DND-41 (cell line): ENCODE measurements at regions not wholly inside any gene's neighbourhood (a gene's known extent, or its start where the extent isn't known, plus 50 kb on each side); places are given as distances from the start of the nearest gene placed in this dataset.

Experiments
- ATAC-seq: fragments of 200-7000 bp; cut with Tn5 transposase; 3 replicates; pipeline ENCODE4 v1.9.1; 2021; ENCODE audit warnings: low read depth; ENCODE audit not compliant: insufficient read depth
- DNase-seq: peaks from one replicate; pipeline ENCODE4 v3.0.0-alpha.2; 2020
- H2AFZ ChIP-seq: 2 replicates; pipeline ENCODE4 v1.6.0; 2012; ENCODE audit warnings: low read depth, low read length
- H3K27ac ChIP-seq: 2 replicates; pipeline ENCODE4 v1.5.1; 2012; ENCODE audit warnings: low read length, inconsistent platforms
- H3K27me3 ChIP-seq: fragments of 200-600 bp; sonication (generic); 2 replicates; pipeline ENCODE4 v1.6.0; 2012; ENCODE audit warnings: low read length, mild to moderate bottlenecking, inconsistent platforms; ENCODE audit not compliant: insufficient read depth, poor library complexity
- H3K36me3 ChIP-seq: 2 replicates; pipeline ENCODE4 v1.5.1; 2012; ENCODE audit warnings: low read length, inconsistent platforms; ENCODE audit not compliant: insufficient read depth
- H3K4me1 ChIP-seq: 2 replicates; pipeline ENCODE4 v1.5.1; 2012; ENCODE audit warnings: mild to moderate bottlenecking, low read length; ENCODE audit not compliant: insufficient read depth
- H3K4me2 ChIP-seq: 2 replicates; pipeline ENCODE4 v1.6.0; 2012; ENCODE audit warnings: mild to moderate bottlenecking, moderate library complexity, low read length, inconsistent platforms; ENCODE audit not compliant: insufficient read depth
- H3K4me3 ChIP-seq, 2 experiments: fragments of 200-600 bp in 1 of 2; shearing (Covaris generic) in 1 of 2; 2 replicates each; pipeline ENCODE4 v1.5.1; 2012 to 2016; ENCODE audit warnings: inconsistent platforms in 2 of 2, low read length in 2 of 2, mild to moderate bottlenecking in 2 of 2, low read depth in 1 of 2, moderate library complexity in 1 of 2
- H3K79me2 ChIP-seq: 2 replicates; pipeline ENCODE4 v1.6.0; 2012; ENCODE audit warnings: low read length, inconsistent platforms; ENCODE audit not compliant: insufficient read depth
- H3K9ac ChIP-seq: 2 replicates; pipeline ENCODE4 v1.6.0; 2012; ENCODE audit warnings: low read depth, mild to moderate bottlenecking, inconsistent platforms, low read length, moderate library complexity
- H3K9me3 ChIP-seq: 2 replicates; pipeline ENCODE4 v1.5.1; 2012; ENCODE audit warnings: low read length, moderate library complexity, mild to moderate bottlenecking, inconsistent platforms; ENCODE audit not compliant: insufficient read depth, severe bottlenecking
- H4K20me1 ChIP-seq: 2 replicates; pipeline ENCODE4 v1.6.0; 2012; ENCODE audit warnings: low read length; ENCODE audit not compliant: insufficient read depth
- EZH2 ChIP-seq: IDR thresholded peaks from 3 replicates; pipeline ENCODE4 v1.6.1; 2012; ENCODE audit warnings: borderline replicate concordance, low read depth, mild to moderate bottlenecking, moderate library complexity, low read length, inconsistent platforms; ENCODE audit not compliant: severe bottlenecking
- TF ChIP-seq, protein P1 (sequence below): IDR thresholded peaks from 2 replicates; pipeline ENCODE4 v1.5.1; 2012; ENCODE audit warnings: borderline replicate concordance, low read length, moderate library complexity, mild to moderate bottlenecking; ENCODE audit not compliant: poor library complexity, severe bottlenecking; ENCODE audit errors: extremely low read depth

DNA sequence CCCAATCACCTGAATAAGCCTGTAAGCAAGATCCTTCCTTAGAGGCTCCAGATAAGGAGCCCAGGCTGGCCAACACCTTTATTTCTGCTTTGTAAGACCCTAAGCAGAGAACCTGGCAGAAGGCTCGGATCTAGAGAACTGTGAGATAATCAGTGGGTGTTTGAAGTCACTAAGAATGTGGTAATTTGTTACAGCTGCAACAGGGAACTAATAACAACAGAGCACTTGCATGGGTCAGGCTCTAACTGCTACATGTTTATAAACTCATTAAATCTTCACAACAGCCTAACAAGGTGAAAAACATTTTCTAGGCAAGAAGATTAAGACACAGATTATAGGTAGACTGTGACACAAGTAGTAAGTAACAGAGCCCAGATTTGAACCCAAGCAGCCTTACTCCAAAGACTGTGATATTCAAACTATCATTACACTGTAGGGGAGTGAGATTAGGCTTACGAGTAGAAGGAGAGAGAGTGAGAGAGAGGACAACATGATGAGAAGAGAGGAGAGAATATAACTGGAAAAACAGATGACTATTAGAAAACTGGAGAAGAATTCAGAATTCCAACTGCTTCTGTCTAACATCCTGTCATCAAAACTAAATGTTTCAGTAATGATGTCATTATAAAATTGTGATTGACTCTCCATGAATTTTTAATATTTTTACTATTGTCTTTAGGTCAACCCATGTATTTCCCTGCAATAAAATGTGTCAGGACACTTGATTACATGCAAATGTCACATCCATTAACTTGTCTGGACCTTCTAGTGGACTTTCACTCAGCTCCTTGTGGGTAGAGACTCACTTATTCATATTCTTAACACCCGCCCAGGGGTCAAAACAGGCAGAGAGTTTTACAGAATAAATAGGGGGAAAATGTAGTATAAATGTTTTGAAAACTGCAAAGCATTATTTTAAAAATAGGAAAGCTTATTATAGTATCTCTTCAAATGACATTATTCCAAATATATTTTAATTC, 290.9 kb upstream of the RGMB start:
- no peaks in the 10 kb centered on the region for H3K36me3 ChIP-seq

GRCh38 chr5:98483301-98483685, 290.2 kb upstream of the RGMB start:
- no peak overlapping the region for H3K27ac ChIP-seq
- no peak overlapping the region for H2AFZ ChIP-seq
- no peak for DNase-seq

More for the DNA sequence above, 290.9 kb upstream of the RGMB start:
- no peaks in the 10 kb centered on the region for H4K20me1 ChIP-seq
- H3K4me1 ChIP-seq: peaks cover 13% of the 10 kb centered on the region; the same call in 1 of the 2 replicates
- no peak overlapping the region for H3K27ac ChIP-seq
- no peak overlapping the region for H2AFZ ChIP-seq
- no peaks in the 10 kb centered on the region for H3K9me3 ChIP-seq
- no peaks in the 10 kb centered on the region for H3K27me3 ChIP-seq
- ATAC-seq: no peak
- H3K4me3 ChIP-seq: no peak overlapping the region
- H3K4me2 ChIP-seq: no peak overlapping the region
- DNase-seq: no peak
- H3K9ac ChIP-seq: no peak overlapping the region
- H3K79me2 ChIP-seq: no peaks in the 10 kb centered on the region
- TF ChIP-seq, protein P1, sequence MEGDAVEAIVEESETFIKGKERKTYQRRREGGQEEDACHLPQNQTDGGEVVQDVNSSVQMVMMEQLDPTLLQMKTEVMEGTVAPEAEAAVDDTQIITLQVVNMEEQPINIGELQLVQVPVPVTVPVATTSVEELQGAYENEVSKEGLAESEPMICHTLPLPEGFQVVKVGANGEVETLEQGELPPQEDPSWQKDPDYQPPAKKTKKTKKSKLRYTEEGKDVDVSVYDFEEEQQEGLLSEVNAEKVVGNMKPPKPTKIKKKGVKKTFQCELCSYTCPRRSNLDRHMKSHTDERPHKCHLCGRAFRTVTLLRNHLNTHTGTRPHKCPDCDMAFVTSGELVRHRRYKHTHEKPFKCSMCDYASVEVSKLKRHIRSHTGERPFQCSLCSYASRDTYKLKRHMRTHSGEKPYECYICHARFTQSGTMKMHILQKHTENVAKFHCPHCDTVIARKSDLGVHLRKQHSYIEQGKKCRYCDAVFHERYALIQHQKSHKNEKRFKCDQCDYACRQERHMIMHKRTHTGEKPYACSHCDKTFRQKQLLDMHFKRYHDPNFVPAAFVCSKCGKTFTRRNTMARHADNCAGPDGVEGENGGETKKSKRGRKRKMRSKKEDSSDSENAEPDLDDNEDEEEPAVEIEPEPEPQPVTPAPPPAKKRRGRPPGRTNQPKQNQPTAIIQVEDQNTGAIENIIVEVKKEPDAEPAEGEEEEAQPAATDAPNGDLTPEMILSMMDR: no peak
- no peak for TF ChIP-seq EZH2

GRCh38 chr5:98489021-98489420, 284.4 kb upstream of the RGMB start:
- H3K4me2 ChIP-seq: no peak overlapping the region
- ATAC-seq (no peak), DNase-seq (no peak)
- H3K4me3 ChIP-seq: no peak overlapping the region
- H3K9ac ChIP-seq: no peak overlapping the region
- H3K36me3 ChIP-seq: no peaks in the 10 kb centered on the region
- H3K27ac ChIP-seq: no peak overlapping the region
- no peak overlapping the region for H2AFZ ChIP-seq
- H3K79me2 ChIP-seq: no peaks in the 10 kb centered on the region
- no peaks in the 10 kb centered on the region for H3K27me3 ChIP-seq
- H3K4me1 ChIP-seq: peaks cover 4% of the 10 kb centered on the region; the same call in 1 of the 2 replicates
- no peak for TF ChIP-seq EZH2
- TF ChIP-seq, protein P1: no peak
- no peaks in the 10 kb centered on the region for H4K20me1 ChIP-seq
- no peaks in the 10 kb centered on the region for H3K9me3 ChIP-seq

More at GRCh38 chr5:98483301-98483685, 290.2 kb upstream of the RGMB start:
- H4K20me1 ChIP-seq: no peaks in the 10 kb centered on the region
- ATAC-seq: no peak
- H3K79me2 ChIP-seq: no peaks in the 10 kb centered on the region
- no peaks in the 10 kb centered on the region for H3K36me3 ChIP-seq
- no peak overlapping the region for H3K4me2 ChIP-seq
- H3K9me3 ChIP-seq: no peaks in the 10 kb centered on the region
- no peak overlapping the region for H3K9ac ChIP-seq
- H3K27me3 ChIP-seq: no peaks in the 10 kb centered on the region
- no peak overlapping the region for H3K4me3 ChIP-seq
- H3K4me1 ChIP-seq: peaks cover 13% of the 10 kb centered on the region; the same call in 1 of the 2 replicates
- TF ChIP-seq, protein P1: no peak
- TF ChIP-seq EZH2: no peak
